K562 (cell line): ENCODE measurements at regions not wholly inside any gene's neighbourhood (a gene's known extent, or its start where the extent isn't known, plus 50 kb on each side); places are given as distances from the start of the nearest gene placed in this dataset.

Source experiments
- ADNP ChIP-seq: fragments of 200-800 bp; sonication (Bioruptor generic); IDR thresholded peaks from 2 replicates; pipeline ENCODE4 v1.6.1; 2016; ENCODE audit warnings: missing genetic modification characterization, missing compliant biosample characterization
- ARID1B ChIP-seq: fragments of 450-650 bp; IDR thresholded peaks from 2 replicates; pipeline ENCODE4 v1.6.1; 2016; ENCODE audit warnings: antibody characterized with exemption, mild to moderate bottlenecking, inconsistent platforms
- CHCHD3 ChIP-seq: fragments of 250-450 bp; sonication (Bioruptor Pico); IDR thresholded peaks from 2 replicates; pipeline ENCODE4 v2.1.2; 2022; ENCODE audit warnings: mild to moderate bottlenecking
- DDX20 ChIP-seq: fragments of 450-650 bp; IDR thresholded peaks from 2 replicates; pipeline ENCODE4 v1.6.1; 2016; ENCODE audit warnings: missing genetic modification characterization, low read depth, mild to moderate bottlenecking, missing compliant biosample characterization, moderate library complexity
- FOXM1 ChIP-seq, 2 experiments: fragments of 450-650 bp in 1 of 2; sonication (generic) in 1 of 2; formaldehyde crosslinking in 1 of 2; IDR thresholded peaks; 2 replicates each; pipeline versions ENCODE4 v1.6.1 to v1.9.0; 2017 to 2022; ENCODE audit warnings: low read depth in 2 of 2, mild to moderate bottlenecking in 2 of 2, missing genetic modification reagents in 1 of 2, moderate library complexity in 1 of 2
- HMGN3 ChIP-seq: IDR thresholded peaks from 2 replicates; pipeline ENCODE4 v1.6.1; 2011; ENCODE audit warnings: borderline replicate concordance, low read depth, mild to moderate bottlenecking, mixed read lengths, low read length; ENCODE audit not compliant: insufficient read length; ENCODE audit errors: extremely low read depth
- JUN ChIP-seq, 2 experiments: sonication (generic) in 1 of 2; formaldehyde crosslinking in 1 of 2; IDR thresholded peaks; 2 replicates each; pipeline versions ENCODE4 v1.6.1 to v1.8.0; 2012 to 2022; ENCODE audit warnings: borderline replicate concordance in 2 of 2, mild to moderate bottlenecking in 2 of 2, improper control_type of control experiment in 1 of 2, low read depth in 1 of 2, low read length in 1 of 2, missing genetic modification reagents in 1 of 2
- MAFF ChIP-seq: IDR thresholded peaks from 2 replicates; pipeline ENCODE4 v1.6.1; 2012; ENCODE audit warnings: low read length, improper control_type of control experiment
- NBN ChIP-seq: fragments of 450-650 bp; IDR thresholded peaks from 2 replicates; pipeline ENCODE4 v1.6.1; 2016; ENCODE audit warnings: low read depth, mild to moderate bottlenecking
- XRCC3 ChIP-seq: fragments of 450-650 bp; IDR thresholded peaks from 2 replicates; pipeline ENCODE4 v1.6.1; 2017; ENCODE audit warnings: mild to moderate bottlenecking, moderate library complexity
- ZFP1 ChIP-seq: fragments of 450-650 bp; formaldehyde crosslinking; IDR thresholded peaks from 2 replicates; pipeline ENCODE4 v1.4.0; 2020; ENCODE audit warnings: mild to moderate bottlenecking, mixed read lengths
- ZNF644 ChIP-seq: fragments of 200-800 bp; sonication (Bioruptor generic); IDR thresholded peaks from 2 replicates; pipeline ENCODE4 v1.6.1; 2016; ENCODE audit warnings: low read depth, missing genetic modification characterization, missing compliant biosample characterization
- TF ChIP-seq, protein P1 (sequence below): sonication (generic); formaldehyde crosslinking; IDR thresholded peaks from 2 replicates; pipeline ENCODE4 v1.8.0; 2023; ENCODE audit warnings: mild to moderate bottlenecking, missing genetic modification reagents
- TF ChIP-seq, protein P2 (sequence below), 2 experiments: fragments of 450-650 bp in 1 of 2; sonication (generic) in 1 of 2; formaldehyde crosslinking in 1 of 2; IDR thresholded peaks; 2 replicates each; pipeline versions ENCODE4 v1.7.1 to v1.9.0; 2016 to 2022; ENCODE audit warnings: inconsistent platforms in 1 of 2, mild to moderate bottlenecking in 1 of 2, missing genetic modification reagents in 1 of 2

DNA sequence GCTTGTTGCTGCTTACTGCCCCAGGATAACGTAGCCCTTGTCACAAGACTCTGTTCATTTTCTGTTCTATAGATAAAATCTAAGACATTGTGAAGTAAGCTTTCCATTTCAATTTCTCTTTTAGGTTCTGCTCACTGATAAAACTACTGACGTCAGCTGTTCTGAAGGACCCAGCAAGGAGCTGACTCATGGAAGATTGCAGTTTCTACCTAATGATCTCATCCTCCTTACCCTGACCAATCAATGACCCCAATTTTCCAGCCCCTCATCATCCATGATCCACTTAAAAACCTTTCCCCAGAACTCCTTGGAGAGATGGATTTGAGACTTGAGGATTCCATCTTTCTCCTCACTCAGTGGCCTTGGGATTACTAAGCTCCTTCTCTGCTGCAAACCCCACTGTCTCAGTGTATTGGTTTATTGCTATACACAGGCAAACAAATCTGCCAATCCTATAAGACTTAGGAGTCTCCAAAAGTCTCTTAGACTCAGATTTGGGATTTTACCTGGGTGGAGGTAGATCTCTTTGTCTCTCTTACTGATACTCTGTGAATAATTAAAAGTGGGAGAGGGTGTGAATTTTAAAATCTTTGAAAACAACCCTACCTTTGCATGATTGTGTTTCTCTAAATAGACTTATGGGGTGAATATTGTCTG lies 109.2 kb upstream of the TRIM24 start (continued):
- TF ChIP-seq ZFP1 (CRISPR knock-in tag) (no peak), DDX20 (tag) (peak; percentile 75), JUN (IDR thresholded peaks at IDR 0.05; ENCODE audit: borderline replicate concordance, low read depth, low read length) (peak; percentile 97), JUN (CRISPR knock-in tag; IDR thresholded peaks at IDR 0.05; ENCODE audit: borderline replicate concordance) (peak; percentile 59; the same call in 1 of the 2 replicates), ADNP (tag) (peak; percentile 78), CHCHD3 (no peak; the same call in 1 of the 2 replicates), MAFF (peak; percentile 95), XRCC3 (peak; percentile 77), ARID1B (peak; percentile 84), HMGN3 (no peak), NBN (0 out of 2 replicates have a peak, but pooled peaks have one; percentile 40), FOXM1 (IDR thresholded peaks at IDR 0.05; ENCODE audit: low read depth) (0 out of 2 replicates have a peak, but pooled peaks have one; percentile 38), FOXM1 (CRISPR knock-in tag; IDR thresholded peaks at IDR 0.05; ENCODE audit: low read depth) (no peak), ZNF644 (tag) (peak; percentile 72)
- TF ChIP-seq, protein P1, sequence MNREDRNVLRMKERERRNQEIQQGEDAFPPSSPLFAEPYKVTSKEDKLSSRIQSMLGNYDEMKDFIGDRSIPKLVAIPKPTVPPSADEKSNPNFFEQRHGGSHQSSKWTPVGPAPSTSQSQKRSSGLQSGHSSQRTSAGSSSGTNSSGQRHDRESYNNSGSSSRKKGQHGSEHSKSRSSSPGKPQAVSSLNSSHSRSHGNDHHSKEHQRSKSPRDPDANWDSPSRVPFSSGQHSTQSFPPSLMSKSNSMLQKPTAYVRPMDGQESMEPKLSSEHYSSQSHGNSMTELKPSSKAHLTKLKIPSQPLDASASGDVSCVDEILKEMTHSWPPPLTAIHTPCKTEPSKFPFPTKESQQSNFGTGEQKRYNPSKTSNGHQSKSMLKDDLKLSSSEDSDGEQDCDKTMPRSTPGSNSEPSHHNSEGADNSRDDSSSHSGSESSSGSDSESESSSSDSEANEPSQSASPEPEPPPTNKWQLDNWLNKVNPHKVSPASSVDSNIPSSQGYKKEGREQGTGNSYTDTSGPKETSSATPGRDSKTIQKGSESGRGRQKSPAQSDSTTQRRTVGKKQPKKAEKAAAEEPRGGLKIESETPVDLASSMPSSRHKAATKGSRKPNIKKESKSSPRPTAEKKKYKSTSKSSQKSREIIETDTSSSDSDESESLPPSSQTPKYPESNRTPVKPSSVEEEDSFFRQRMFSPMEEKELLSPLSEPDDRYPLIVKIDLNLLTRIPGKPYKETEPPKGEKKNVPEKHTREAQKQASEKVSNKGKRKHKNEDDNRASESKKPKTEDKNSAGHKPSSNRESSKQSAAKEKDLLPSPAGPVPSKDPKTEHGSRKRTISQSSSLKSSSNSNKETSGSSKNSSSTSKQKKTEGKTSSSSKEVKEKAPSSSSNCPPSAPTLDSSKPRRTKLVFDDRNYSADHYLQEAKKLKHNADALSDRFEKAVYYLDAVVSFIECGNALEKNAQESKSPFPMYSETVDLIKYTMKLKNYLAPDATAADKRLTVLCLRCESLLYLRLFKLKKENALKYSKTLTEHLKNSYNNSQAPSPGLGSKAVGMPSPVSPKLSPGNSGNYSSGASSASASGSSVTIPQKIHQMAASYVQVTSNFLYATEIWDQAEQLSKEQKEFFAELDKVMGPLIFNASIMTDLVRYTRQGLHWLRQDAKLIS = no peak
- TF ChIP-seq, protein P2, sequence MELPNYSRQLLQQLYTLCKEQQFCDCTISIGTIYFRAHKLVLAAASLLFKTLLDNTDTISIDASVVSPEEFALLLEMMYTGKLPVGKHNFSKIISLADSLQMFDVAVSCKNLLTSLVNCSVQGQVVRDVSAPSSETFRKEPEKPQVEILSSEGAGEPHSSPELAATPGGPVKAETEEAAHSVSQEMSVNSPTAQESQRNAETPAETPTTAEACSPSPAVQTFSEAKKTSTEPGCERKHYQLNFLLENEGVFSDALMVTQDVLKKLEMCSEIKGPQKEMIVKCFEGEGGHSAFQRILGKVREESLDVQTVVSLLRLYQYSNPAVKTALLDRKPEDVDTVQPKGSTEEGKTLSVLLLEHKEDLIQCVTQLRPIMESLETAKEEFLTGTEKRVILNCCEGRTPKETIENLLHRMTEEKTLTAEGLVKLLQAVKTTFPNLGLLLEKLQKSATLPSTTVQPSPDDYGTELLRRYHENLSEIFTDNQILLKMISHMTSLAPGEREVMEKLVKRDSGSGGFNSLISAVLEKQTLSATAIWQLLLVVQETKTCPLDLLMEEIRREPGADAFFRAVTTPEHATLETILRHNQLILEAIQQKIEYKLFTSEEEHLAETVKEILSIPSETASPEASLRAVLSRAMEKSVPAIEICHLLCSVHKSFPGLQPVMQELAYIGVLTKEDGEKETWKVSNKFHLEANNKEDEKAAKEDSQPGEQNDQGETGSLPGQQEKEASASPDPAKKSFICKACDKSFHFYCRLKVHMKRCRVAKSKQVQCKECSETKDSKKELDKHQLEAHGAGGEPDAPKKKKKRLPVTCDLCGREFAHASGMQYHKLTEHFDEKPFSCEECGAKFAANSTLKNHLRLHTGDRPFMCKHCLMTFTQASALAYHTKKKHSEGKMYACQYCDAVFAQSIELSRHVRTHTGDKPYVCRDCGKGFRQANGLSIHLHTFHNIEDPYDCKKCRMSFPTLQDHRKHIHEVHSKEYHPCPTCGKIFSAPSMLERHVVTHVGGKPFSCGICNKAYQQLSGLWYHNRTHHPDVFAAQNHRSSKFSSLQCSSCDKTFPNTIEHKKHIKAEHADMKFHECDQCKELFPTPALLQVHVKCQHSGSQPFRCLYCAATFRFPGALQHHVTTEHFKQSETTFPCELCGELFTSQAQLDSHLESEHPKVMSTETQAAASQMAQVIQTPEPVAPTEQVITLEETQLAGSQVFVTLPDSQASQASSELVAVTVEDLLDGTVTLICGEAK (IDR thresholded peaks at IDR 0.05) = no peak
- TF ChIP-seq, protein P2 (CRISPR knock-in tag; IDR thresholded peaks at IDR 0.05) = no peak
